Epithelial cell of esophagus (primary cell): ENCODE measurements at regions not wholly inside any gene's neighbourhood (a gene's known extent, or its start where the extent isn't known, plus 50 kb on each side); places are given as distances from the start of the nearest gene placed in this dataset.

ENCODE experiments used
- DNase-seq: peaks from one replicate; pipeline ENCODE4 v3.0.0; 2010; ENCODE audit warnings: low read depth
- H3K4me3 ChIP-seq: 2 replicates; pipeline ENCODE4 v1.5.1; 2011; ENCODE audit warnings: mild to moderate bottlenecking, low read length, control low read depth
- CTCF ChIP-seq: IDR thresholded peaks from 2 replicates; pipeline ENCODE4 v1.5.1; 2011; ENCODE audit warnings: low read depth, mild to moderate bottlenecking, low read length, control low read depth, inconsistent platforms; ENCODE audit not compliant: insufficient read depth; ENCODE audit errors: missing control alignments

GRCh38 chr16:85208643-85209520 is 96.6 kb upstream of the CIBAR2 start:
- no peak for DNase-seq
- TF ChIP-seq CTCF = no peak
- no peak overlapping the region for H3K4me3 ChIP-seq

- no peak for TF ChIP-seq CTCF
- DNase-seq = no peak
- no peak overlapping the region for H3K4me3 ChIP-seq
Measured at GRCh38 chr16:85209526-85210121, 97.4 kb upstream of the CIBAR2 start.

- DNase-seq = peak; percentile 72
- TF ChIP-seq CTCF = no peak
Measured at GRCh38 chr16:85210423-85211169, 98.3 kb upstream of the CIBAR2 start.

GRCh38 chr16:85211271-85211801 is 99.1 kb upstream of the CIBAR2 start:
- H3K4me3 ChIP-seq = no peak overlapping the region
- peak; percentile 32 for DNase-seq
- no peak for TF ChIP-seq CTCF

More at GRCh38 chr16:85210423-85211169, 98.3 kb upstream of the CIBAR2 start:
- H3K4me3 ChIP-seq = no peak overlapping the region

- no peak for DNase-seq
- no peak for TF ChIP-seq CTCF
Measured at GRCh38 chr16:85213926-85214675, 101.8 kb upstream of the CIBAR2 start.

GRCh38 chr16:85215478-85216118 is 103.3 kb upstream of the CIBAR2 start:
- no peak overlapping the region for H3K4me3 ChIP-seq
- TF ChIP-seq CTCF = no peak
- no peak for DNase-seq

More at GRCh38 chr16:85213926-85214675, 101.8 kb upstream of the CIBAR2 start:
- no peak overlapping the region for H3K4me3 ChIP-seq
